Nephron (organoid): ENCODE measurements at regions not wholly inside any gene's neighbourhood (a gene's known extent, or its start where the extent isn't known, plus 50 kb on each side); places are given as distances from the start of the nearest gene placed in this dataset.

Experiments used
- H3K27ac Mint-ChIP-seq, 3 experiments: 2 replicates each; pipeline ENCODE4 v1.8.0; 2020; ENCODE audit warnings: mixed read lengths in 3 of 3, mild to moderate bottlenecking in 2 of 3, moderate library complexity in 1 of 3
- H3K27me3 Mint-ChIP-seq: 2 replicates; pipeline ENCODE4 v1.8.0; 2021; ENCODE audit warnings: low read depth, mild to moderate bottlenecking, moderate library complexity, mixed read lengths
- H3K36me3 Mint-ChIP-seq: 2 replicates; pipeline ENCODE4 v1.8.0; 2020; ENCODE audit warnings: low read depth, mixed read lengths
- H3K4me1 Mint-ChIP-seq: 2 replicates; pipeline ENCODE4 v1.8.0; 2020; ENCODE audit warnings: mixed read lengths
- H3K4me3 Mint-ChIP-seq, 3 experiments: 2 replicates each; pipeline ENCODE4 v1.8.0; 2020; ENCODE audit warnings: mild to moderate bottlenecking in 3 of 3, mixed read lengths in 3 of 3, moderate library complexity in 2 of 3
- H3K9me3 Mint-ChIP-seq: 2 replicates; pipeline ENCODE4 v1.8.0; 2020; ENCODE audit warnings: mixed read lengths
- CTCF ChIP-seq, 3 experiments: fragments of 200-600 bp; sonication (generic); IDR thresholded peaks; one replicate each; pipeline ENCODE4 v1.5.0; 2021; ENCODE audit warnings: antibody characterized with exemption in 3 of 3; ENCODE audit not compliant: unreplicated experiment in 3 of 3

GRCh38 chr5:3102531-3102930, 351.1 kb upstream of the IRX2 start:
- Mint-ChIP-seq H3K27ac (no peak overlapping the region), H3K4me3 (no peak overlapping the region), H3K36me3 (no peaks in the 10 kb centered on the region), H3K27me3 (peaks cover 76% of the 10 kb centered on the region), H3K4me1 (peaks cover 40% of the 10 kb centered on the region), H3K9me3 (no peaks in the 10 kb centered on the region)
- TF ChIP-seq CTCF (IDR thresholded peaks at IDR 0.05; ENCODE audit: unreplicated experiment in 3 of 3), result no peak

DNA sequence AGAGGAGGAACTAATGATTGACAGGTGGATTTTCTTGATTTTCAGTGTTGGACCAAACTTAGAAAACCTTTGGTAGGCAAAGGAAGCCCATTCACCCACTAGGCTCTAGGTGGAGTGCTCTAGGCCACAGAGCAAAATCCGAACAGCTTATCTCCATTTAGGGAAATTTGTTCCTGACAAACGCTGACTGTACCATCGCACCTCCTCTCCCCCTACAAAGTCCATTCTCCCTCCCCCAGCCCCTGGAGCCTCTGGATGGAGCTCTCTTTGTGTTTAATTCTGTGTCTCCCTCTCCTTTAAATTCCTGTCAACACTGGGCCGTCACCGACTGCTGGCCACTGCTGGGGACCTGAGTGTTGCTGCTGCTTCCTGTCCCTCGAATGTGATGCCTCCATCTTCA, 350.1 kb upstream of the IRX2 start:
- TF ChIP-seq CTCF (IDR thresholded peaks at IDR 0.05; ENCODE audit: unreplicated experiment in 3 of 3), result no peak
- Mint-ChIP-seq H3K9me3 (no peaks in the 10 kb centered on the region), H3K27me3 (peaks cover 76% of the 10 kb centered on the region), H3K36me3 (no peaks in the 10 kb centered on the region), H3K4me1 (peaks cover 31% of the 10 kb centered on the region), H3K27ac (no peak overlapping the region), H3K4me3 (no peak overlapping the region)

DNA sequence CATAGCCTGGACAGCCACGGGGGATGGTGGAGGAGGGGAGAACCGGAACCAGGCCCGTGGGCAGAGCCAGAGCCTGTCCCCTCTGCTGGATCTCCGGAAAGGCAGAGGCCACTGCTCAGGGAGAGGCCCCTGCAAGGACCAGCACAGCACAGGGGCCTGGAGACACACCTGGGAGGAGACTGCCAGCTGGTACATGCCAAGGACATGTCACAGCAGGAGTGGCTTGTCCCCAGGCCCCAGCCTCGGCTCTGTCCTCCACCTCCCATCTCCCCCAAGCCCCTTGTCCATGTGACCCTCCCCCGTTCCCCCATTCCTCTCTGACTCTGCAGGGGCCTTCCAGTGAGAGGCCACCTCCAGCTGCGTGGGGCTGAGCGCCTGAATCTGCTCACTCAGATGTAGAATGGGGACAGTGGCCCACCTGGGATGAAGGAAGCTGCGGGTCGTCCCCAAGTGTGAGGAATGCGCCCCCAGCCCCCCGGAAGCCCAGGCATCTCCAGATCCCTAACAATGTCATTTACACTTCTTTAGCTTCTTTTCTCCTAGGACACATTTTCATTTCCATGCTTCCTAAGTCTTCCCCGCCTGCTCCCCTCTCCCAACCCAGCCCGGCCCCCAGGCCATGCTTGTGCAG, 349.6 kb upstream of the IRX2 start:
- Mint-ChIP-seq H3K9me3 (no peaks in the 10 kb centered on the region), H3K27ac (no peak overlapping the region), H3K4me3 (no peak overlapping the region), H3K27me3 (peaks cover 81% of the 10 kb centered on the region), H3K4me1 (peaks cover 30% of the 10 kb centered on the region), H3K36me3 (no peaks in the 10 kb centered on the region)
- TF ChIP-seq CTCF (IDR thresholded peaks at IDR 0.05; ENCODE audit: unreplicated experiment in 3 of 3), result no peak

DNA sequence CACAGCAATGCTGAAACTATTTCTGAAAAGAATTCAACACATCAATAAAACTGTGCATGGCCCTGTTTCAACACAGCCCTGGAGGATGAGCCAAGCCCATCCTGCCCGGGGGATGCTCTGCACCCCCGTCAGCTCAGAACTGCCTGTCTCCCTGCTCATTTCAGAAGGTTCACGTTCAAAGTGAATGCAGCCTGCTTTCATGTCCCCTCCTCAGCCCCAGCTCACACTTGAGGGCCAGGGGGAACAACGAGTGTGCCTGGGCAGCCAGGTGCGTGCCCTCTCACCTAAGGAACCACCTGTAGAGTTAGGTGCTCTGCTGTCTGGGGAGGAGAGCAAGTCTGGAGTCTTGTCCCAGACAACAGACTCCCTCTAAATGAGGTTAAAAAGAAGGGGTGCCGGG, 348.5 kb upstream of the IRX2 start:
- H3K36me3 Mint-ChIP-seq, result no peaks in the 10 kb centered on the region
- peaks cover 23% of the 10 kb centered on the region for H3K4me1 Mint-ChIP-seq
- H3K27me3 Mint-ChIP-seq, result peaks cover 74% of the 10 kb centered on the region
- H3K9me3 Mint-ChIP-seq, result no peaks in the 10 kb centered on the region
- no peak overlapping the region for H3K4me3 Mint-ChIP-seq
- TF ChIP-seq CTCF (IDR thresholded peaks at IDR 0.05; ENCODE audit: unreplicated experiment in 3 of 3), result no peak
- no peak overlapping the region for H3K27ac Mint-ChIP-seq

- Mint-ChIP-seq H3K4me1 (peaks cover 19% of the 10 kb centered on the region), H3K27ac (no peak overlapping the region), H3K36me3 (no peaks in the 10 kb centered on the region), H3K4me3 (no peak overlapping the region), H3K27me3 (peaks cover 70% of the 10 kb centered on the region), H3K9me3 (no peaks in the 10 kb centered on the region)
- TF ChIP-seq CTCF (IDR thresholded peaks at IDR 0.05; ENCODE audit: unreplicated experiment in 3 of 3), result no peak
Measured at GRCh38 chr5:3099526-3099925, 348.0 kb upstream of the IRX2 start.

GRCh38 chr5:3098821-3099220, 347.3 kb upstream of the IRX2 start:
- no peaks in the 10 kb centered on the region for H3K9me3 Mint-ChIP-seq
- peaks cover 63% of the 10 kb centered on the region for H3K27me3 Mint-ChIP-seq
- peaks cover 12% of the 10 kb centered on the region for H3K4me1 Mint-ChIP-seq
- no peaks in the 10 kb centered on the region for H3K36me3 Mint-ChIP-seq
- no peak overlapping the region for H3K27ac Mint-ChIP-seq
- TF ChIP-seq CTCF (IDR thresholded peaks at IDR 0.05; ENCODE audit: unreplicated experiment in 3 of 3), result no peak
- no peak overlapping the region for H3K4me3 Mint-ChIP-seq
